H4 (cell line): ENCODE measurements at regions not wholly inside any gene's neighbourhood (a gene's known extent, or its start where the extent isn't known, plus 50 kb on each side); places are given as distances from the start of the nearest gene placed in this dataset.

Experiments used
- DNase-seq: peaks from one replicate; pipeline ENCODE4 v3.0.0-alpha.2; 2015; ENCODE audit warnings: low spot score

DNA sequence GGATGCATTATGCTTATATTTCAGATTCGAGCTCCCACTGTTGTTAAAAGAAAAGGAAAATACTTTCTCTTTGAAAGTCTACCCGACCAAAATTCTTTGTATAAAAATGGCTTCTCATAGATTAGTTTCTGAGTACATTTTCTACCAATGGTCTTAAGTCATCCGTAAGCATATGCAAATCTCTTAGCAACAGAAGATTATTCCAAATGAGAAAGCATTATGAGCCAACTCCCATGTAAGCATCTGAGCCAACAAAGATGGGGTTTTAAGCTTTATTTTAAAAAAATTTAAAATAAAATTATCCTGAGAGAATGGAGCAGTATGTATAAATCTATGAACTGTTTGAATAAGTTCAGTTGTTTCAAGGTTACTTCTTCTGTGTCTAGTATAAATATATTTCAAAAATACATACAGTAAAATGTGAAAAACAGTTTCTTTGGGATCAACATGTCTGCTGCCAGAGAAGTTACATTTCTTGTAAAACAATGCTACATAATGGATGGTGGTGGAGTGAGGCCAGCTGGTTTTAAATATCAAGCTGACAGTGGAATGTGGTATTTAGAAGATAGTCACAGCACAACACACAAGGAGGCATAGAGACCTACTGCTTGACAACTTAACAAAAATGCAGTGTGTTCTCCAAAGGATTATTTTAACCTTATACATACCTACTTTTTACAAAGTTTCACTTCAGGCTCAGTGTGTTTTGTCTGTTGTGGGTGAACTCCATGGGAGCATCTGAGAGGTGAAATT lies 199.5 kb upstream of the DIPK2B start:
- no peak for DNase-seq

DNA sequence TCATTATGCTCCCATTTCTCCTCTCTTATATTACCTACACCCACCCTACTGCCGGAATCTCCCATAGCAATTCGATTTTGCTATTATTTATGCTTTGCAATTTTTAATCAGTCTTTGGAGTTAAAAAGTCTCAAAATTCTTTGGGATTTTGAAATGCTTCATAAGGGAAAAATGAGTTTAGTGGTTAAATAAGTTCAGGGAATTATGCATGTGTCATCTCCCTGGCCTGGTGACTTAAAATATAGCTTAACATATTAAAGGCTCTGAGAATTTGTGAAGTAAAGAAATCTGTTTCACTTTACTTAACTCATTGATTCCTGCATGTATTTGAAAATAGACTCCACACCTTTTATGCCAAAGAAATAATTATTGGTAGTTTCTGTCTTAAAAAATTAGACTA lies 185.1 kb upstream of the DIPK2B start:
- DNase-seq = no peak

GRCh38 chrX:45381841-45382240 lies 181.2 kb upstream of the DIPK2B start:
- no peak for DNase-seq

GRCh38 chrX:45381366-45381765 lies 180.7 kb upstream of the DIPK2B start:
- DNase-seq = no peak

DNA sequence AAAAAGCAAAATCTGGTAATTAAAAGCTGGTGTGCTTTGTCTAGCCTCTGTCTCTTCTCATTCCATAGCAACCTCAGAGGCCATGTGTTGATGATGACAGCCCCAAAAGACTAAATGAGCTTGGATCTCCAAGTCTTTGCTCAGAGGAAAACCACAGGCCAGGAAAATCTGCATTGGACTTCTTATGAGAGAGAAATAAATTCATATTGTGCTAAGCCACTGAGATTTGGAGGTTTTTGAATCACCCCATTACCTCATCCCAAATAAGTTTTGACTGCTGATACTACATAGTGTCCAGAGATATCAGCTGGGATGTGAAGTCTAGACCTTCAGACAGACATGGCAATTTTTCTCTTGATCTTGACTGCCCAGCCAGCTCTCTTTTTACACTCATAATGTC lies 178.6 kb upstream of the DIPK2B start:
- DNase-seq = no peak

DNA sequence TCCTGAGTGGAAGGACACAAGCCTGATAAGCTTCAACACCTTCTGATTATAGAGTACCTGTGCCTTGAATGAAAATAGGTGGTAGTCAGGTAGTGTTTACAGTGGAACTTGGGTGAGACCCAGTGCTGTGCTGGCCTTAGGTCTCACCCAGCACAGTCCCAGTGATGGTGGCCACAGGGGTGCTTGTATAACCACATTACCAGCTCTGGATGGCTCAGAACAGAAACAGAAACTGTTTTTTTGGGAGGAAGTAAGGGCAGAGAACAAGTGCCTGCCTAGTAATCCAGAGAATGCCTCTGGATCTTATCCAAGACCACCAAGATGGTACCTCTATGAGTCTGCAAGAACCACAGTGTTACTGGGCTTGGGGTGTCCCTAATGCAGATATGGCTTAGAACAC lies 171.5 kb upstream of the DIPK2B start:
- no peak for DNase-seq

DNA sequence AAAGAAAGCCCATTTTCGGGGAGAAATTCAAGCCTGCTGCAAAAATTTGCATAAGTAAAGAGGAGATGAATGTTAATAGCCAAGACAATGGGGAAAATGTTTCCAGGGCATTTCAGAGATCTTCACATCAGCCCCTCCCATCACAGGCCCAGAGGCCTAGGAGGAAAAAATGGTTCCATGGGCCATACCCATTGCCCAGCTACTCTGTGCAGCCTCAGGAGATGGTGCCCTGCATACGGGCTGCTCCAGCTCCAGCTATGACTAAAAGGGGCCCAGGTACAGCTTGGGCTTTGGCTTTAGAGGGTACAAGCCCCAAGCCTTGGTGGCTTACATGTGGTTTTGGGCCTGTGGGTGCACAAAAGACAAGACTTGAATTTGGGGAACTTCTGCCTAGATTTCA lies 168.0 kb upstream of the DIPK2B start:
- DNase-seq = no peak

- DNase-seq = no peak
These were observed 162.9 kb upstream of the DIPK2B start for GRCh38 chrX:45363596-45363995.

GRCh38 chrX:45360571-45360970 lies 159.9 kb upstream of the DIPK2B start:
- DNase-seq = no peak

GRCh38 chrX:45358392-45358791 lies 157.7 kb upstream of the DIPK2B start:
- DNase-seq = no peak

DNA sequence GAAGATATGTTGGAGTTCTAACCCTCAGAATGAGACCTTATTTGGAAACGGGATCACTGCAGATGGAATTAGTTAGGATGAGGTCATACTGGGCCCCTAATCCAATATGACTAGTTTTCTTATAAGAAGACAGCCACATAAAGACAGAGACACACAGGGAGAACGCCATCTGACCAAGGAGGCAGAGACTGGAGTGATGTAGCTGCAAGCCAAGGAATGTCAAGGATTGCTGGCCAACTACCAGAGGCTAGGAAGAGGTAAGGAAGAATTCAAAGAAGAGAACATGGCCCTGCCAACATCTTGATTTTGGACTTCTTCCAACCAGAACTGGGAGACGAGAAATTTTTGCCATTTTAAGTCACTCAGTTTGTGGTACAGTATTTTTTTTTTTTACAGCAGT lies 152.8 kb upstream of the DIPK2B start:
- no peak for DNase-seq

DNA sequence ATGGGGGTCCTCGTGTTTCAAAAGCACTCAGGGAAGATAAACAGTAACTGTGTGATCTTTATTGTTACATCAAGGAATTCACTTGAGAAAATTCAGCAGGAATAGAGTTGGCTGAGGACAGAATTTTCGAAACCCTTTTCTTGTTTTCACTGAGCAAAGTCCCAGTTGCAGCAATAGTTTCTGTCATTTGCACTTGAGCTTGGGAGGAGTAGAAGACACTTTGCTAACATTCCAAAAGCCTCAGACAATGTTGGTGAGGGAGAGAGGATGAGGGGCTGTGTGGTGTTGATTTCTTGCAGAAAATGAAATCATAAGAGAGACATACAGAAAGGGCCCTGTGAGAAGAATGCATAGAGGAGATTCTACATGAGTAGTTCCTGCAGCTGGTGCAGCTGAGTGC lies 151.9 kb upstream of the DIPK2B start:
- DNase-seq = no peak

DNA sequence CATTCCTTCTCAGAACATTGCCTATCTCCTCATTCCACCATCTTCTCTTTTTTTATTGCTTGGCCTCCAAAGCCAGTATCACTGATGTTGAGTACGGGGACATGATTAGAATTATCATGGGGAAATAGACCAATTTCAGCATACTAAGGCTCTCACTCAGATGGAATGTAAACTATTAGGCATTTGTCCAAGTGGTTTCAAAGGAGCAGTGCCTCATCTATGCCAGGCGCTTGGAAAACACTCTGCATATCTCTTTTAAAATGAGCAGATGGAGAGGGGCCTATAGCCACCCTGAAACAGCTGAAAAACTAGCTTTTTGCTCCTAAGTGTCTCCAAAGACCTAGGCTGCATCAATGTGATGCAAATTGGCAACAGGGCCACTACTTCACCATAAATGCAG lies 150.8 kb upstream of the DIPK2B start:
- DNase-seq = no peak

DNA sequence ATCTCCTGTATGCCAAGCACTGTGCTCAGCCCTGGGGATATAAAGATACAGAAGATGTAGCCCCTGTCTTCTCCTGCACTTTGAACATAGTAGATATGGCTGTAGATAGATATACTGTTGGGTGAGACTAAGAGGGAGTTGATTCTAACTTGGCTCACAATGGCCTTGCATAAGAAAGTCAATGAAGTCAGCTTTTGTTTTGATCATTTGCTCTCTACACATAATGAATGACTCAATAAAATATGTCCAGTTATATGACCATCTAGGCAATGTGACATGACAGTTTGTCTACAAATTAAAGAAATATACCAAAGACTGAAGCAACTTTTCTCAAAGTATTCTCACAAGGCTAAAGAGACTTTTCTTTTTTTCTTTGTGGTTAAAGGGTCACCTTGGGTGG lies 147.6 kb upstream of the DIPK2B start:
- DNase-seq = no peak

DNA sequence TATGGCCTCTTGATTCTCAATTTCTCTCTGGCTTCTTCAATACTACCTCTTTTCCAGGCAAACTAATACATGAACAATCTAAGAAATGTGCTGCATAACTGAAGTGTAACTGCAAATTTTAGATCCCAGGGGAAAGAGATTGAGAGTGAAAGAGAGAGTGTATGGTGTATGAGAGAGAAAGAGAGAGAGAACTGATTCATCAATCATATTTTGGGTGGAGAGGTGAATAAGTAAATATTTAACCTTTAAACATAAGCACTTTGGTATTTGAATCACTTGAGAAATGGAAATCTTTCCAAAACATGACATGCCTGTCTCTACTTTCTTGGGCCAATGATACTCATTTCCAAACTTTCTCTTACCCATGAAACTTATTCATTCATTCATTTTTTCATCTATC lies 147.2 kb upstream of the DIPK2B start:
- DNase-seq = no peak

DNA sequence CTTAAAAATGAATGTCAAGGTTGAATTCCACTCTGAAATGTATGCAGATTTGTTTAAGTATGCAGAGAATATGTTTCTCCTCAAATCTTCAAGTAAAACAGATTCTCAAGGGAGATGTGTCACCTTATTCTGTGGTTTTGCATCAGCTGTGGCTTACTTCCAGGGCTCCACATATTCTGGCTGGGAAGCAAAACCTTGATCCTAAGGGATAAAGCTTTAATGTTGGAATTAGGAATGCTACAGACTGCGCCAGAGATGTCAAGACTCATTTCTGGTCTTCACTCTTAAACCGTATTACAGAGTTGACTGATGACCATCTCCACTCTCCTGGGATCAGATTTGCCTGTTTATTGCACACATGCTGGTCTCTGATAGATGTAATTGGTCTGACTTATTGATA lies 143.9 kb upstream of the DIPK2B start:
- DNase-seq = no peak

DNA sequence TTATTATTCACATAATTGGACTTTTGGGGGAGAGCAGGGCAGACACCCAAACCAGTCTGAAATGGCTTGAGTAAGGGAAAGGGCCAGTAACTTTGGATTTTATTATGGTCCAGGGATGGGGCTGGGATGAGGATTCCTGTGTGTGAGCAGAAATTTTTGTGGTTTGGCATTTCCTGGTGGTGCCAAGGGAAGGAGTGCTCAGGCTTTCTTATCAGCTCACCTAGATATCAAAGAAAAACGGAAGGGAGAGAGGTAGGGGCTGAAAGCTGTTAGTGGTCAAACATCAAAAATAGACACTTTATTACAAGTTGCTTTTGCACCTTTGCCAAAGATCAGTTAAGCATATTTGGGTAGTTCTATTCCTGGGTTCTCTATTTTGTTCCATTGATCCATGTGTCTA lies 128.5 kb upstream of the DIPK2B start:
- DNase-seq = no peak

DNA sequence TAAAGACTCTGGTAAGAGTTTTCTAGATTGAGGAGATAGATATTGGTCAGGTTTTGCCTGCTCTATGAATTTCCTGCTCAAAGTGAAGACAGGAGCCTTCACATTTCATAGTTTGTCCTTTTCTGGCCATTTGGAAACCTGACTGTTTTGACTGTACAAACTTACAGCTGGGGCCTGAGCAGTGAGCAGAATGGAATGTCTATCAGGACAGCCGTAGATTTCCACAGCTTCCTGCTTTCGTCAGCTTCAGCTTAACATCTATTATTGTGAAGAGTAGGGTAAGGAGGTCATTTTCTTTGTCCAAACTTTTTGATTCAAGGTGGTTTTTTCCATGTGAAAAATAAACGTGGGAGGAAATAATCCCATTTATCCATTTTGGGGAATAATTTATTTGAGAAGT lies 124.3 kb upstream of the DIPK2B start:
- DNase-seq = no peak

DNA sequence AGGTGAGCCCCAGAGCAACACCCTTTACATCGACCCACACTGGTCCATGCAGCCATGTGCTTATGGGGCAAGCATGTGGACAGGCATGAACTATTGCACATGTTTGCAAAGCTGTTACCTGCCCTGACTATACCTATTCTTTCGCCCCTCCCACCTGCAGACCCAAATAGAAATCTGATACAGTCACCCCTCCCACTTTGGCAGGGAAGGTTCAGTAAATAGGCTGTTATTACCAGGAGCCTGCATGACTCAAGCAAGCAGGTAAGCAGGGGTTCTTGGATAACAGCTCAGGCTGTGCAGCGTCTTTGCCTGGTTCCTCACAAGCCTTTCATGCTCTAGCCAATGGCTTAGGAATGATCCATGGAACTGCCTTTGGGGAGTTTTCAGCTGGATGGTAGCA lies 122.7 kb upstream of the DIPK2B start:
- DNase-seq = no peak

DNA sequence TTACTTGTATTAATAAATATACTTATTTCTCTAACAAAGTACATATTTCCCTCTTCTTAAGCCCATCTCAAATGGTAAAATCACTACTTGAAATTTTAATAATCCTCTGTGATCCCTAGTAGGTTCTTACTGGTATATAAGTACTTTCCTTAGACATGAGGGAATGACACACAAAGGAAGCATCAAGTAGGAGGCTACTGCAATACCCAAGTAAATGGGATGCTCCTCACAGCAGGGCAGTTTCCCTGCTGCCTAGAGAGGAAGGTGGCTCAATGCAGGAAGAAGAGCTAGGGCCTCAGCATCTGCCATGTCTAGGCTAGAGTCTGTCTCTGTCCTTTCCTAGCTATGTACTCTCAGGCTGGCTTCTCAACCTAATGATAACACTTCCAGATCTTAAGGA lies 122.1 kb upstream of the DIPK2B start:
- no peak for DNase-seq

DNA sequence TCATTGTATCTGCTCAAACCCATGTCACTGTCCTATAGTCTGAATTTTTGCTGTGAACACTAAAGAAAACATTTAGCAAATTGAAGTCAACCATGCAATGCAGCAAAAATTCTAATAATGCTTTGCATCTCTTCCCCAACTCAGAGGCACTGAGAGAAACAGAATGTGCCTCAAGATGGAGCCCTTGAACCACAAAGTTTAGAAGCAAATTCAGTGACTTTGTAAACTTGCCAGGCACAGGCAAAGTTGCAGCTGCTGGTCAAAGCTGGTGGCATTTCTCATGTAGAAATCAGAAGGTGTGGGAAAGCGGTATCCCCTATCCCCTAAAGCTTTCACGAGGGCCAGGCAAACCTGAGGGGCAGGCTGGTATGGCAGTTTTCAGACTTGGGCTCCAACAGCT lies 121.7 kb upstream of the DIPK2B start:
- peak; percentile 81 for DNase-seq

DNA sequence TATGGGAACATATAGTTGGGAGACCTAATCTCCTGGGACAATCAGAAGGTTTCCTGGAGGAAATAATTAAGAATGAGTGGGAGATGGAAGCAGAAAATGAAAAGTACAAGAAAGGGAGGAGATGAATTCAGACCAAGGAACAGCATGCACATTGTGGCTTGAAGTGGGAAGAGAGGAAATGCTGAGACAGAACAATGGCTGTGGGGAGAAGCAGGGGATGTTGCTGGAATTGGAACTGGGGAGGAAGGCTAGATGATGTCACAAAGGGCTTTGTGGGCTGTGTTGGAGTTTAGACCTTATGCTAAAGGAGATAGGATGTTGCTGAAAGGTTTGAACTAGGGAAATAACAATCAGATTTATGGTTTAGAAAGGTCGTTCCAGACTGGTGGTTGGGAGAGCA lies 119.5 kb upstream of the DIPK2B start:
- DNase-seq = no peak

- no peak for DNase-seq
These were observed 109.1 kb upstream of the DIPK2B start for GRCh38 chrX:45309801-45310200.

DNA sequence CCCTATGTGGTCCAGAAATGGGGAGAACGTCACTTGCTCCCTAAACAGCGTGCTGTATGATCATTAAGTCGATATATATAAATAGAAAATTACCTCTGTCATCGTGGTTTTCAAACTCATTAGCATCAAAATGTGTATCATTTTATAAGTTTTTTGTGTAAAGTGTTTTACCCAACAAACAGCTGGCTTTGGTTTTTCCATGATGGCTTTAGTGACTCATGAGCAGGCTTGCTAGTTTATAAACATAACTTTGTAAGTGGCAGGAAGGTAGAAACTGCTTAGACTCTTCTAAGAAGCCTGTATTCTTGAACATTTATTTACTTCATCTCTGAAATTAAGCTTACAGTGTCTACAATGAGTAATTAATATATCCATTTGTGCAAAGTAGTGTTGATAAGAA lies 108.4 kb upstream of the DIPK2B start:
- DNase-seq = peak; percentile 66
